Retinal pigment epithelial cell (primary cell): ENCODE measurements at regions not wholly inside any gene's neighbourhood (a gene's known extent, or its start where the extent isn't known, plus 50 kb on each side); places are given as distances from the start of the nearest gene placed in this dataset.
"Not testable (repeated sequence)": the region's sequence is repeated elsewhere in the genome, so short reads cannot be mapped to it uniquely, and the experiment has no call there.

Source experiments
- DNase-seq: peaks from one replicate; pipeline ENCODE4 v3.0.0-alpha.2; 2010; ENCODE audit warnings: low read depth
- H3K4me3 ChIP-seq: 2 replicates; pipeline ENCODE4 v1.5.1; 2011; ENCODE audit warnings: mild to moderate bottlenecking, low read length, control low read depth, moderate library complexity
- CTCF ChIP-seq: conservative IDR thresholded peaks from 2 replicates; pipeline ENCODE4 v1.5.1; 2011; ENCODE audit warnings: low read depth, low read length, control low read depth, inconsistent platforms

- no peak overlapping the region for H3K4me3 ChIP-seq
- no peak for DNase-seq
- TF ChIP-seq CTCF: no peak
These were observed 340.6 kb downstream of the SRGAP2C start for GRCh38 chr1:121525355-121525754.

GRCh38 chr1:121528958-121529357, 344.2 kb downstream of the SRGAP2C start:
- DNase-seq, H3K4me3 ChIP-seq: not testable (repeated sequence)

- not testable (repeated sequence) for H3K4me3 ChIP-seq, DNase-seq
These were observed 345.3 kb downstream of the SRGAP2C start for GRCh38 chr1:121530026-121530425.

- not testable (repeated sequence) for DNase-seq, H3K4me3 ChIP-seq
These were observed 347.0 kb downstream of the SRGAP2C start for GRCh38 chr1:121531747-121532146.

- not testable (repeated sequence) for H3K4me3 ChIP-seq, DNase-seq
These were observed 353.4 kb downstream of the SRGAP2C start for GRCh38 chr1:121538148-121538547.

GRCh38 chr1:121538943-121539575, 354.3 kb downstream of the SRGAP2C start:
- no peak overlapping the region for H3K4me3 ChIP-seq
- no peak for TF ChIP-seq CTCF
- no peak for DNase-seq

GRCh38 chr1:121543988-121544387, 359.2 kb downstream of the SRGAP2C start:
- H3K4me3 ChIP-seq, DNase-seq: not testable (repeated sequence)

- no peak for TF ChIP-seq CTCF
- no peak for DNase-seq
These were observed 359.7 kb downstream of the SRGAP2C start for GRCh38 chr1:121544500-121544899.

GRCh38 chr1:121545899-121546298, 361.1 kb downstream of the SRGAP2C start:
- not testable (repeated sequence) for H3K4me3 ChIP-seq, DNase-seq

More at GRCh38 chr1:121544500-121544899, 359.7 kb downstream of the SRGAP2C start:
- H3K4me3 ChIP-seq: no peak overlapping the region

- TF ChIP-seq CTCF: no peak
- no peak for DNase-seq
- no peak overlapping the region for H3K4me3 ChIP-seq
These were observed 362.2 kb downstream of the SRGAP2C start for GRCh38 chr1:121546830-121547591.

- H3K4me3 ChIP-seq, DNase-seq: not testable (repeated sequence)
These were observed 363.0 kb downstream of the SRGAP2C start for GRCh38 chr1:121547726-121548125.

- not testable (repeated sequence) for DNase-seq
These were observed 366.0 kb downstream of the SRGAP2C start for GRCh38 chr1:121550817-121551216.

GRCh38 chr1:121551491-121551890, 366.7 kb downstream of the SRGAP2C start:
- not testable (repeated sequence) for DNase-seq, H3K4me3 ChIP-seq

More at GRCh38 chr1:121550817-121551216, 366.0 kb downstream of the SRGAP2C start:
- H3K4me3 ChIP-seq: not testable (repeated sequence)

- DNase-seq, H3K4me3 ChIP-seq: not testable (repeated sequence)
These were observed 371.8 kb downstream of the SRGAP2C start for GRCh38 chr1:121556560-121556959.

- DNase-seq: not testable (repeated sequence)
These were observed 373.3 kb downstream of the SRGAP2C start for GRCh38 chr1:121558034-121558433.

More at GRCh38 chr1:121558034-121558433, 373.3 kb downstream of the SRGAP2C start:
- H3K4me3 ChIP-seq: not testable (repeated sequence)
